GM13977 (cell line): ENCODE measurements at regions not wholly inside any gene's neighbourhood (a gene's known extent, or its start where the extent isn't known, plus 50 kb on each side); places are given as distances from the start of the nearest gene placed in this dataset.

Source experiments
- DNase-seq: peaks from one replicate; pipeline ENCODE4 v3.0.0; 2012; ENCODE audit warnings: low spot score
- in situ Hi-C: fragments of 300-500 bp; cut with MboI; formaldehyde crosslinking; loops from one replicate; pipeline ENCODE4 v1.12.0; 2022; ENCODE audit warnings: low sequenced_read_pairs, low pct_unique_long_range_greater_than_20kb, mixed read lengths, inconsistent platforms; ENCODE audit not compliant: unreplicated experiment
- TF ChIP-seq, protein P1 (sequence below): IDR thresholded peaks from 2 replicates; pipeline ENCODE4 v1.5.1; 2012; ENCODE audit warnings: mild to moderate bottlenecking, control low read depth; ENCODE audit not compliant: insufficient read depth; ENCODE audit errors: extremely low read depth, missing control alignments

DNA sequence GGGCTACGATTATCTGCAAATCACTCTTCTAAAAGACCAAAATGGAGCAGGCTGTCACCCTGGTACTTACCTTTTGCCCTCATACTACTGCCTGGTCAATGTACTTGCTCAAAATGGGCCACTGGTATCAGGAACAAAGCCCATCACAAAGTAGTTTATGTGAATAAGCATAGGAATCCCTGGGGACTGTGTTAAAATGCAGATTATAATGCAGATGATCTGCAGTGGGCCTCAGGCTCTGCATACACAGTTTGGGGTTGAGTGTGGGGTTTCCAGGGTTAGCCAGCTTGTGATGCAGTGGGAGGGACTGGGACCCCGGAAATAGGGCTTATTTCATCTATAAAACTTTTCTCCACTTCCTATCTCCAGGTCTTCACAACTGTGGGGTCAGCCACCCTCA is 173.1 kb downstream of the HSD17B3 start:
- DNase-seq = no peak
- in situ Hi-C loops = no loop called here
- TF ChIP-seq, protein P1, sequence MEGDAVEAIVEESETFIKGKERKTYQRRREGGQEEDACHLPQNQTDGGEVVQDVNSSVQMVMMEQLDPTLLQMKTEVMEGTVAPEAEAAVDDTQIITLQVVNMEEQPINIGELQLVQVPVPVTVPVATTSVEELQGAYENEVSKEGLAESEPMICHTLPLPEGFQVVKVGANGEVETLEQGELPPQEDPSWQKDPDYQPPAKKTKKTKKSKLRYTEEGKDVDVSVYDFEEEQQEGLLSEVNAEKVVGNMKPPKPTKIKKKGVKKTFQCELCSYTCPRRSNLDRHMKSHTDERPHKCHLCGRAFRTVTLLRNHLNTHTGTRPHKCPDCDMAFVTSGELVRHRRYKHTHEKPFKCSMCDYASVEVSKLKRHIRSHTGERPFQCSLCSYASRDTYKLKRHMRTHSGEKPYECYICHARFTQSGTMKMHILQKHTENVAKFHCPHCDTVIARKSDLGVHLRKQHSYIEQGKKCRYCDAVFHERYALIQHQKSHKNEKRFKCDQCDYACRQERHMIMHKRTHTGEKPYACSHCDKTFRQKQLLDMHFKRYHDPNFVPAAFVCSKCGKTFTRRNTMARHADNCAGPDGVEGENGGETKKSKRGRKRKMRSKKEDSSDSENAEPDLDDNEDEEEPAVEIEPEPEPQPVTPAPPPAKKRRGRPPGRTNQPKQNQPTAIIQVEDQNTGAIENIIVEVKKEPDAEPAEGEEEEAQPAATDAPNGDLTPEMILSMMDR = no peak

DNA sequence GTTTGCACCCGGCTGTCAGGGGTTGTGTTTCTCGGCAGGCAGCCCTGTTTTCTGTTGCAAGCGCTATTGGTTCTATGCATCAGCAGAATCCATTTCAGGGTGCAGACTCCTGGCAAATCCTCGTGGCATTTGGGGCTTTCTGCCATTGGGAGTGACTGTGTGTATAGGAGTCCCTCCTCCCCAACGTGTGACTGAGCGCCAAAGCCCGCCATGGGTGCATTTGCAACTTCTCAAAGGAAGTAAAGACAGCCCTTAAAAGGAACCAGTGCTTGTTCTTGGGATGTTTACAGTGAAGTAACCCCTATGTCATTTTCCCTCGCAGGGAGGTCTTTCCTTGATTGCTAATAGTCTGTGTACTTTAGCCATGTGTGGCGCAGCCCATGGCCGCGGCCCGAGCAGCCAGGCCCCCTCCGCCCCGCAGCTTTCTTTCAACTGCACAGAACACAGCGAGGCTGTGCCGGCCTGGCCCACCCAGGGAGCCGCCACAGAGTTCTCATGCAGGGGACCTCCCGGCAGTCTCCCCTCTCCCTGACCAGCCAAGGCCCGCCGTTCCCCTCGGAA is 175.6 kb downstream of the HSD17B3 start:
- TF ChIP-seq, protein P1 = no peak
- DNase-seq = no peak
- in situ Hi-C loops = no loop called here

DNA sequence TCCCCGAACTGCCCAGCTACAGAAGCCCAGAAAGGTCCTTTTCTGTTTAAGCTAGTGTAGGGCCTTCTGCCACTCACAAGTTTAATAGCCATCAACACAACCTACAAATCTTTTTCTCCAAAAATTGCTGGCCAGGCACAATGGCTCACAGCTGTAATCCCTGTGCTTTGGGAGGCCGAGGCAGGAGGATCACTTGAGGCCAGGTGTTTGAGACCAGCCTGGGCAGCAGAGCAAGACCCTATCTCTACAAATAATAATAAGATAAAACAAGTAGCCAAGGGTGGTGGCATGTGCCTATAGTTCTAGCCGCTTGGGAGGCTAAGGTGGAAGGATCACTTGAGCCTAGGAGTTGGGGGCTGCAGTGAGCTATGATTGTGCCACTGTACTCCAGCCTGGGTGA is 176.4 kb downstream of the HSD17B3 start:
- TF ChIP-seq, protein P1 = no peak
- in situ Hi-C loops = no loop called here
- no peak for DNase-seq

DNA sequence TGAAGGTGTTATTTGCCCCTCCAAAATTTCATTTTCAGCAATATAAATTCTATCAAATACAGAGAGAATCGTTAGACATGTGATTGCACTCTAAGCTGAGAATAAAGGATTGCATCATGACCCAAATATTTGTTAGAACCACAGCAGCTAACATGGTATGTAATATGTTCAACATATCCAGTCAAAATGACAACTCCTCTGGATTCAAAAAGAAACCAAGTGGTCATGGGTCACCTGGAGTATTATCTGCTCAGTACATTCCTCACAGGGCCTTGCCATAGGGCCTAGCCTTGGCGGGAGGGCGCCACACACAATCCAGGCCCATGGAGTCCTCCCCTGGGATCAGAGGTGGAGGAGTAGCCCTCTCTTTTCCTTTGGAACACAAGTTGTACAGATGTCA is 179.2 kb downstream of the HSD17B3 start:
- TF ChIP-seq, protein P1 = no peak
- in situ Hi-C loops = no loop called here
- DNase-seq = no peak

DNA sequence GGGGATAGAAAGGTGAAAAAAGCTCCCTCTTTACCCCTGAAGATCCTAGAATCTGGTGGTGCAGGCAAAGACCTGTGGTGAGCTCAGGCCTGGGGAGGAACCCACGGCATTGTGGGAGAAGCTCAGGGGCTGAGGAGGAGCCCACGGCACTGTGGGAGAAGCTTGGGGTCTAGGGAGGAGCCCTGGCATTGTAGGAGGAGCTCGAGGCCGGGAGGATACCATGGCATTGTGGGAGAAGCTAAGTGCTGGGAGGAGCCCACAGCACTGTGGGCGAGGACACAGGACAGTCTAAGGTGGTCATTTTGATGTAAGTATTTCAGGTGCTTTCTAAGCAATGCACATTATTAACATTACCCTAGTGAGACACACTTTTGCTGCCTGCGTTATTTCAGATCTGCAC is 179.7 kb downstream of the HSD17B3 start:
- TF ChIP-seq, protein P1 = no peak
- DNase-seq = no peak
- in situ Hi-C loops = no loop called here

DNA sequence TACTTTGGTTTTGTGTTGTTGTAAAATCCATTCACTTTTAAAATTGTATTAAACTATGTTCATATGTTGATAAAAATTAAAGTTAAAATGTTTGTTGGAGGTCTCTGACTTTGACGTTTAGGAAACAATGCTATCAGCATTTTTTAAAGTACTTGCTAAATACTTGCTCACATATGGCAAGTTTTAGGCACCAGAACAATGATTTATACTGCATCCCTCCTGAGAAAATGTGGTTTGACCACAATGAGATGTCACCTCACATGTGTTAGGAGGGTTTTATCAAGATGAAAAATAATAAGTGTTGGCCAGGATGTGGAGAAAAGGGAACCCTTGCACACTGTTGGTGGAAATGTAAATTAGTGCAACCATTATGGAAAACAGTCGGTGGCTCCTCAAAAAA is 180.8 kb downstream of the HSD17B3 start:
- no peak for DNase-seq
- TF ChIP-seq, protein P1 = no peak
- in situ Hi-C loops = no loop called here
